HG03139 (cell line): ENCODE measurements at regions not wholly inside any gene's neighbourhood (a gene's known extent, or its start where the extent isn't known, plus 50 kb on each side); places are given as distances from the start of the nearest gene placed in this dataset.
"Not testable (repeated sequence)": the region's sequence is repeated elsewhere in the genome, so short reads cannot be mapped to it uniquely, and the experiment has no call there.

ENCODE experiments used
- ATAC-seq: cut with Tn5 transposase; IDR thresholded peaks from one replicate; pipeline ENCODE4 v1.9.1; 2021; ENCODE audit not compliant: unreplicated experiment

GRCh38 chr13:110010404-110011138 is 224.2 kb upstream of the IRS2 start:
- ATAC-seq, result no peak

GRCh38 chr13:110008816-110009215 is 222.4 kb upstream of the IRS2 start:
- no peak for ATAC-seq

GRCh38 chr13:110006304-110006703 is 219.9 kb upstream of the IRS2 start:
- no peak for ATAC-seq

- no peak for ATAC-seq
Observed at GRCh38 chr13:110005563-110005962, 219.2 kb upstream of the IRS2 start.

- ATAC-seq, result no peak
Observed at GRCh38 chr13:110004814-110005213, 218.4 kb upstream of the IRS2 start.

GRCh38 chr13:110001670-110002275 is 215.4 kb upstream of the IRS2 start:
- no peak for ATAC-seq

GRCh38 chr13:110000534-110001345 is 214.4 kb upstream of the IRS2 start:
- no peak for ATAC-seq

- no peak for ATAC-seq
Observed at GRCh38 chr13:109999659-110000533, 213.5 kb upstream of the IRS2 start.

GRCh38 chr13:109998684-109999533 is 212.5 kb upstream of the IRS2 start:
- no peak for ATAC-seq

DNA sequence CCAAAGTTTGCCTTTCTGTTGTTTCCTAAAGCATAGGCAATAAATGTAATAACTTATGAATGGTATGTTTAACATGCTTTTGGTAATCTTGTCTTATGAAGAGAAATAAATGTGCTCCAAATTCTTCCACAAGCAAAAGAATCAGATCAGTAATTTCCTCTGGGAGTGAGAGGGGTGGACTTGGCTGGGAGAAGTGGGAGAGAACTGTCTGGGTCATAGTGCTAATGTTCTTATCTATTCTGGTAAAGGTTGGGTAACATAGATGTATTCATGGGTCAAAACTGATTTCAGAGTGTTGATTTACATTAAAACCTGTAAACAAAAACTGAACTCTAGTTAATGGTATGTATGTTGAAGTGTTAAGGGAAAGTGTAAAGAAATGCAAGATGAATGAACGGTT is 211.7 kb upstream of the IRS2 start:
- ATAC-seq, result no peak

- not testable (repeated sequence) for ATAC-seq
Observed at GRCh38 chr13:109997056-109997595, 210.7 kb upstream of the IRS2 start.

DNA sequence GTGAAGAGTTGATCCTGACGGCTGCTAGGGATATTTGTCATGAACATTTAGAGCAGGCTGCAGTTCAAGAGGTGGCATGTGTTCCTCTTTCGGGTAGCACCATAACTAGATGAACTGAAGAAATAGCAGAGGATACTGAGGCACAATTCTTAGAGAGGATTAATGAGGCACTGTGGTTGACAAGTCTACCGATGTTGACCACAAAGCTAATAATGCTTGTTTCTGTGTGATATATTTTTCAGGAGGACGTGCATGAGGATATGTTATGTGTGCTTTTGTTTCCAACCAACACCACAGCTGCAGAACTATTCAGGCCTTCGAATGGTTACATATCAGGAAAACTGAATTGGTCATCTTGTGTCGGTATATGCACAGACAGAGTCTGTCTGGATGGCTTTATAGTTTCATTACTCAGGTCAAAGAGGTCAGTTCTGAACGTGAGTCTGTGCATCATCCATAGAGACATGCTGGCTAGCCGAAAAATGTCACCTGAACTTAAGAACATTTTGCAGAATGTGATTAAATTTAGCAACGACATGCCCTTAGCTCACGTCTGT is 210.1 kb upstream of the IRS2 start:
- no peak for ATAC-seq

DNA sequence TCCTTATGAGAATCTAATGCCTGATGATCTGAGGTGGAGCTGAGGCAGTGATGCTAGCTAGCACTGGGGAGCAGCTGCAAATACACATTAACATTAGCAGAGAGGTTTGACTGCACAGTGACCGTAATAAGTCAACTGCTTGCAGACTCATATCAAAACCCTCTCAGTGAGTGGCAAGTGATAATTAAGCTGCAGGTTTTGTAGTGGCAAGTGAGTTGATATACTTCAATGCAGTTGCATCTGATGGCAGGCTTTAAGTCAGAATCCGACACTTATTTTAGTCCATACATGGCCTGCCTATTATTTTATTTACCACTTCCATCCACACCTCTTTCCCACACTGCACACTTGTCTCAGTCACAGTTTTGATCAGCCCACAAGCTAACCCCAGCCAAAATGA is 209.2 kb upstream of the IRS2 start:
- ATAC-seq, result no peak

- ATAC-seq, result no peak
Observed at GRCh38 chr13:109990296-109990695, 203.9 kb upstream of the IRS2 start.

- no peak for ATAC-seq
Observed at GRCh38 chr13:109989686-109990085, 203.3 kb upstream of the IRS2 start.

GRCh38 chr13:109989155-109989554 is 202.8 kb upstream of the IRS2 start:
- ATAC-seq, result no peak

DNA sequence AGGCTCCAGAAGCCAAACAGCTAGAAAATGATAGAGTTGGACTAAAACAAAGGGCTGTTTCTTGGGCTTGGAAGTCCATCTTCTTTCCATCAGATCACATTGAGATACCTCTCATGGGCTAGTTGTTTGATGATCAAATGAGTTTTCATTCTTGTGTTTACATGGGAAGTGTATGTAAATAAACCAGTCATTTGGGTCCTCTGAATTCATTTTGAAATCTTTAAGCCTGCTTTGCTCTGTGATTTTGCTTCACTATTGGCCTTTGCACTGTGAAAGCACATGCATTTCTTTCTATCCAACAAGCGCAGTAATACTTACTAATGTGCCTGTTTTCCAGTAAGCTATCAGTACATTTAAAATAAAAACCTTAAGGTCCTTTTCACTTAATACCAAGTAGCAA is 200.5 kb upstream of the IRS2 start:
- no peak for ATAC-seq

DNA sequence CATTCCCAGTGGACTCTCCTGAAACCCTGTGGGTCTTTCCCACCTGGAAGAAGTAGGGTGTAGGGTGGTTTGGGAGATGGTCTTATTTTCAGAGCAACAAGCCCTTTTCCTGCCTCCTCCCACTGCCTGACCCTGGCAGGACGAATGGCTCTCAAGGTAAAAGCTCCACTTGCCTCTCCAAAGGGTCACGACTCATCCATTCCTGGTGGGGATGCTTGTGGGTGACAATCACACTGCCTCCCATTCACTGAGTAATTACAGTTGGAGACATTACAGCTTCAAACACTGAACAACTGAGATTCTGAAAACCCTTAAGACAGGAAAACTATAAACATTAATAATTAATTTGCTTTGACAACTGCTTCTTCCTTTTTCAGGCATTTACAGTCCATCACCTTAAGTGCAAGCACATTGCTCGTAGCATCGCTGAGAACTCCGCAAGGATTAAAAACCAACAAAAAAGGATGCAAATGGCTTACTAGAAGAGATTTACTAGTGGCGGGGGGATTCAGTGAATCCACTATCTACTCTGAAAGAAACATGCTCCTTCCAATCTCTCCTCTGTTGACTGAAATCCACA is 199.6 kb upstream of the IRS2 start:
- ATAC-seq, result no peak

GRCh38 chr13:109983447-109983846 is 197.1 kb upstream of the IRS2 start:
- ATAC-seq, result no peak
